ENCODE measurements at regions not wholly inside any gene's neighbourhood (a gene's known extent, or its start where the extent isn't known, plus 50 kb on each side); places are given as distances from the start of the nearest gene placed in this dataset.

DNA sequence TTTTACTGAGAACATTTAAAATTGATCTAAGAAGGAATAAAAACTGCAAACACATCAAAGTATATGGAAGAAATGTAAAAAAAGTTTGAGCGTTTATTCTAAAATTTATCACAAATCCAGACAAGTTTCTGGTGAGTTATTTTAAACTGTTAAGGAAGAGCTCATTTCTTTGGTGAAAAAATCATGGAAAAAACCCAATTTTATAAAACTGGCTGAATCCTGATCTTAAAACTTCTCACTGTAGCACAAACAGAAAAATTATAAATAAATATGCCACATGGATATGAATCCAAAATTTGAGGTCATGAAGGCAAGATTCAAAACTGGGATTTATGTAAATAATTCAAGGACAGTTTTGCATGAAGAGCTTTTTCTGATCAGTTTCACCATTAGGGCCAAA is 205.1 kb upstream of the RGMA start:
- H3K27ac ChIP-seq: no peak overlapping the region
- H4K20me1 ChIP-seq (ENCODE audit: insufficient read depth, poor library complexity, severe bottlenecking): no peaks in the 10 kb centered on the region
- no peak overlapping the region for H3K4me3 ChIP-seq
- H3K9me2 ChIP-seq (replicated peaks; ENCODE audit: insufficient read depth): no peaks in the 10 kb centered on the region
- H3K27me3 ChIP-seq: no peaks in the 10 kb centered on the region
- no peak overlapping the region for H2AFZ ChIP-seq
- no peak overlapping the region for H3K4me2 ChIP-seq
- H3K9me3 ChIP-seq (ENCODE audit: low read depth): no peaks in the 10 kb centered on the region
- WGBS (ENCODE audit: low lambda C conversion rate, missing lambda C conversion rate): 100% methylated on average over 1 of the region's 1 CpG
- DNase-seq (ENCODE audit: low spot score): no peak
- no peak for TF ChIP-seq EZH2phosphoT487 (IDR thresholded peaks at IDR 0.05; ENCODE audit: low read depth, severe bottlenecking, unreplicated experiment)
- TF ChIP-seq EZH2 (IDR thresholded peaks at IDR 0.05; ENCODE audit: borderline replicate concordance): no peak
- TF ChIP-seq, protein P1, sequence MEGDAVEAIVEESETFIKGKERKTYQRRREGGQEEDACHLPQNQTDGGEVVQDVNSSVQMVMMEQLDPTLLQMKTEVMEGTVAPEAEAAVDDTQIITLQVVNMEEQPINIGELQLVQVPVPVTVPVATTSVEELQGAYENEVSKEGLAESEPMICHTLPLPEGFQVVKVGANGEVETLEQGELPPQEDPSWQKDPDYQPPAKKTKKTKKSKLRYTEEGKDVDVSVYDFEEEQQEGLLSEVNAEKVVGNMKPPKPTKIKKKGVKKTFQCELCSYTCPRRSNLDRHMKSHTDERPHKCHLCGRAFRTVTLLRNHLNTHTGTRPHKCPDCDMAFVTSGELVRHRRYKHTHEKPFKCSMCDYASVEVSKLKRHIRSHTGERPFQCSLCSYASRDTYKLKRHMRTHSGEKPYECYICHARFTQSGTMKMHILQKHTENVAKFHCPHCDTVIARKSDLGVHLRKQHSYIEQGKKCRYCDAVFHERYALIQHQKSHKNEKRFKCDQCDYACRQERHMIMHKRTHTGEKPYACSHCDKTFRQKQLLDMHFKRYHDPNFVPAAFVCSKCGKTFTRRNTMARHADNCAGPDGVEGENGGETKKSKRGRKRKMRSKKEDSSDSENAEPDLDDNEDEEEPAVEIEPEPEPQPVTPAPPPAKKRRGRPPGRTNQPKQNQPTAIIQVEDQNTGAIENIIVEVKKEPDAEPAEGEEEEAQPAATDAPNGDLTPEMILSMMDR (IDR thresholded peaks at IDR 0.05; ENCODE audit: poor library complexity): no peak
- no peaks in the 10 kb centered on the region for H3K4me1 ChIP-seq (ENCODE audit: insufficient read depth)
- no peaks in the 10 kb centered on the region for H3K36me3 ChIP-seq (replicated peaks; ENCODE audit: insufficient read depth, low read depth)
- H3K79me2 ChIP-seq: no peaks in the 10 kb centered on the region

DNA sequence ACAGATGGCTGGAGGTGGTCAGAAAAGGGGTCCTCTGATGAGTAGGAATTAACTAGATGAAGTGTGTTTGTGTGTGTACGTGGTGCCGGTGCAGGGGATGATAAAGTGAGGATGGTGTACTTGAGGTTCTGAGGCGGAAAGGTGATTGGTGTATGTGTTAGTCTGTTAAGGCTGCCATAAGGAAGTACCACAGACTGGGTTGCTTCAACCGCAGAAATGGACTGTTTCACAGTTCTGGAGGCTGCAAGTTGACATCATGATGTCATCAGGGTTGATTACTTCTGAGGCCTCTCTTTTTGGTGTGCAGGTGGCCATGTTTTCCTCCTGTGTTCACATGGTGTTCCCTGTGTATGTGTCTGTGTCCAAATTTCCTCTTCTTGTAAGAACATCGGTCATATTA is 202.4 kb upstream of the RGMA start:
- DNase-seq (ENCODE audit: low spot score): no peak
- Histone ChIP-seq H3K4me3 (no peak overlapping the region), H3K4me2 (no peak overlapping the region), H3K27me3 (no peaks in the 10 kb centered on the region), H3K4me1 (ENCODE audit: insufficient read depth) (no peaks in the 10 kb centered on the region), H3K9me2 (replicated peaks; ENCODE audit: insufficient read depth) (no peaks in the 10 kb centered on the region), H3K27ac (no peak overlapping the region), H3K79me2 (no peaks in the 10 kb centered on the region), H3K9me3 (ENCODE audit: low read depth) (no peaks in the 10 kb centered on the region), H3K36me3 (replicated peaks; ENCODE audit: insufficient read depth, low read depth) (no peaks in the 10 kb centered on the region), H4K20me1 (ENCODE audit: insufficient read depth, poor library complexity, severe bottlenecking) (no peaks in the 10 kb centered on the region), H2AFZ (no peak overlapping the region)
- TF ChIP-seq, protein P1 (IDR thresholded peaks at IDR 0.05; ENCODE audit: poor library complexity): no peak
- TF ChIP-seq EZH2 (IDR thresholded peaks at IDR 0.05; ENCODE audit: borderline replicate concordance): no peak
- no peak for TF ChIP-seq EZH2phosphoT487 (IDR thresholded peaks at IDR 0.05; ENCODE audit: low read depth, severe bottlenecking, unreplicated experiment)
- WGBS (ENCODE audit: low lambda C conversion rate, missing lambda C conversion rate): 95% methylated on average over 5 of the region's 5 CpGs

DNA sequence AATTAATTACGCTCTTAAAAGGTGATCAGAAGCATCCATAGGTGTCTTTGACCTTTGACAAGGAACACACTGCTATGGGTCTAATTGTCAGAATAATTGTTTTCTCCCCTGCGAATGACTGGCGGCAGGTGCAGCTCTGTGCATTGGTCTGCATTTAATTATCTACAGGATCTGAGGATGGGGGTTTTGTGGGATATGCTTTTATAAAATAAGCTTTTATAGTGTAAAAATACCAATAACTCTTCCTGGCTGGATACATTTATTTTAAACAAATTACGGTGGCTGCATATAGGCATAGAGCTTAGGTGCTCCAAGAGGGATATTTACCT is 201.6 kb upstream of the RGMA start:
- Histone ChIP-seq H3K9me3 (ENCODE audit: low read depth) (no peaks in the 10 kb centered on the region), H3K9me2 (replicated peaks; ENCODE audit: insufficient read depth) (no peaks in the 10 kb centered on the region), H3K4me2 (no peak overlapping the region), H3K27me3 (no peaks in the 10 kb centered on the region), H3K79me2 (no peaks in the 10 kb centered on the region), H3K4me1 (ENCODE audit: insufficient read depth) (no peaks in the 10 kb centered on the region), H2AFZ (no peak overlapping the region), H3K36me3 (replicated peaks; ENCODE audit: insufficient read depth, low read depth) (no peaks in the 10 kb centered on the region), H3K27ac (no peak overlapping the region), H4K20me1 (ENCODE audit: insufficient read depth, poor library complexity, severe bottlenecking) (no peaks in the 10 kb centered on the region), H3K4me3 (no peak overlapping the region)
- no peak for DNase-seq (ENCODE audit: low spot score)
- 61% methylated on average over 4 of the region's 4 CpGs for WGBS (ENCODE audit: low lambda C conversion rate, missing lambda C conversion rate)
- TF ChIP-seq EZH2phosphoT487 (IDR thresholded peaks at IDR 0.05; ENCODE audit: low read depth, severe bottlenecking, unreplicated experiment): no peak
- TF ChIP-seq, protein P1 (IDR thresholded peaks at IDR 0.05; ENCODE audit: poor library complexity): no peak
- TF ChIP-seq EZH2 (IDR thresholded peaks at IDR 0.05; ENCODE audit: borderline replicate concordance): no peak

Measured in hepatocyte (in vitro differentiated cells).